ENCODE measurements at regions not wholly inside any gene's neighbourhood (a gene's known extent, or its start where the extent isn't known, plus 50 kb on each side); places are given as distances from the start of the nearest gene placed in this dataset.

- no peak overlapping the region for H3K27ac ChIP-seq
- no peaks in the 10 kb centered on the region for H3F3A ChIP-seq (ENCODE audit: insufficient read depth, low read depth)
- intact Hi-C loops (cut with micrococcal nuclease; ENCODE audit: unreplicated experiment), result no loop called here
- no peaks in the 10 kb centered on the region for H3K27me3 ChIP-seq (ENCODE audit: insufficient read depth, low read depth)
- H3K36me3 ChIP-seq (ENCODE audit: low read depth), result no peaks in the 10 kb centered on the region
- DNase-seq, result no peak
- CTCF ChIA-PET, result no interaction called here
- no peaks in the 10 kb centered on the region for H3K9me2 ChIP-seq (ENCODE audit: insufficient read depth)
- H2AFZ ChIP-seq, result no peak overlapping the region
- H3K4me2 ChIP-seq, result no peak overlapping the region
- TF ChIP-seq EZH2 (IDR thresholded peaks at IDR 0.05; ENCODE audit: low read depth), result no peak
- no peak for TF ChIP-seq CTCF (conservative IDR thresholded peaks at IDR 0.05)
- no peaks in the 10 kb centered on the region for H4K20me1 ChIP-seq (ENCODE audit: insufficient read depth)
- POLR2A ChIA-PET (ENCODE audit: unreplicated experiment), result no interaction called here
- H3K4me1 ChIP-seq (replicated peaks; ENCODE audit: insufficient read depth), result no peaks in the 10 kb centered on the region
- BruUV-seq (replicated peaks), result no TSS peak
- H3K9me3 ChIP-seq (ENCODE audit: insufficient read depth, low read depth), result no peaks in the 10 kb centered on the region
- no peaks in the 10 kb centered on the region for H3K79me2 ChIP-seq (ENCODE audit: low read depth)
- H3K4me3 ChIP-seq, result no peak overlapping the region
These were observed 133.5 kb upstream of the ZBED5 start for GRCh38 chr11:10991393-10991792.

- CTCF ChIA-PET, result no interaction called here
These were observed 132.9 kb upstream of the ZBED5 start for GRCh38 chr11:10990637-10991193.

GRCh38 chr11:10990160-10990559, 132.3 kb upstream of the ZBED5 start:
- BruUV-seq (replicated peaks), result no TSS peak
- H3K4me3 ChIP-seq, result no peak overlapping the region
- no peaks in the 10 kb centered on the region for H4K20me1 ChIP-seq (ENCODE audit: insufficient read depth)
- H3K9me3 ChIP-seq (ENCODE audit: insufficient read depth, low read depth), result no peaks in the 10 kb centered on the region
- no peaks in the 10 kb centered on the region for H3F3A ChIP-seq (ENCODE audit: insufficient read depth, low read depth)
- CTCF ChIA-PET, result no interaction called here
- no peak overlapping the region for H3K4me2 ChIP-seq
- H3K9me2 ChIP-seq (ENCODE audit: insufficient read depth), result no peaks in the 10 kb centered on the region
- H3K4me1 ChIP-seq (replicated peaks; ENCODE audit: insufficient read depth), result no peaks in the 10 kb centered on the region
- no peak for DNase-seq
- intact Hi-C loops (cut with micrococcal nuclease; ENCODE audit: unreplicated experiment), result no loop called here
- H3K79me2 ChIP-seq (ENCODE audit: low read depth), result no peaks in the 10 kb centered on the region
- POLR2A ChIA-PET (ENCODE audit: unreplicated experiment), result no interaction called here
- no peak overlapping the region for H2AFZ ChIP-seq
- H3K27ac ChIP-seq, result no peak overlapping the region
- H3K36me3 ChIP-seq (ENCODE audit: low read depth), result no peaks in the 10 kb centered on the region
- no peaks in the 10 kb centered on the region for H3K27me3 ChIP-seq (ENCODE audit: insufficient read depth, low read depth)
- TF ChIP-seq CTCF (conservative IDR thresholded peaks at IDR 0.05), result no peak
- TF ChIP-seq EZH2 (IDR thresholded peaks at IDR 0.05; ENCODE audit: low read depth), result no peak

More at GRCh38 chr11:10990637-10991193, 132.9 kb upstream of the ZBED5 start:
- Histone ChIP-seq H2AFZ (no peak overlapping the region), H3F3A (ENCODE audit: insufficient read depth, low read depth) (no peaks in the 10 kb centered on the region), H3K27me3 (ENCODE audit: insufficient read depth, low read depth) (no peaks in the 10 kb centered on the region), H4K20me1 (ENCODE audit: insufficient read depth) (no peaks in the 10 kb centered on the region), H3K4me2 (no peak overlapping the region), H3K9me3 (ENCODE audit: insufficient read depth, low read depth) (no peaks in the 10 kb centered on the region), H3K9me2 (ENCODE audit: insufficient read depth) (no peaks in the 10 kb centered on the region), H3K27ac (no peak overlapping the region), H3K36me3 (ENCODE audit: low read depth) (no peaks in the 10 kb centered on the region), H3K4me1 (replicated peaks; ENCODE audit: insufficient read depth) (no peaks in the 10 kb centered on the region), H3K79me2 (ENCODE audit: low read depth) (no peaks in the 10 kb centered on the region), H3K4me3 (no peak overlapping the region)
- POLR2A ChIA-PET (ENCODE audit: unreplicated experiment), result no interaction called here
- no TSS peak for BruUV-seq (replicated peaks)
- no peak for TF ChIP-seq EZH2 (IDR thresholded peaks at IDR 0.05; ENCODE audit: low read depth)
- no peak for TF ChIP-seq CTCF (conservative IDR thresholded peaks at IDR 0.05)
- DNase-seq, result no peak
- intact Hi-C loops (cut with micrococcal nuclease; ENCODE audit: unreplicated experiment), result no loop called here
